Progenitor cell of endocrine pancreas (in vitro differentiated cells): ENCODE measurements at regions not wholly inside any gene's neighbourhood (a gene's known extent, or its start where the extent isn't known, plus 50 kb on each side); places are given as distances from the start of the nearest gene placed in this dataset.

Source experiments
- DNase-seq: peaks from one replicate; pipeline ENCODE4 v3.0.0; 2021; ENCODE audit warnings: low spot score; ENCODE audit not compliant: unreplicated experiment
- H3K27ac Mint-ChIP-seq: 2 replicates; pipeline ENCODE4 v1.8.0; 2021; ENCODE audit warnings: mild to moderate bottlenecking, moderate library complexity, mixed read lengths
- H3K27me3 Mint-ChIP-seq: 2 replicates; pipeline ENCODE4 v1.8.0; 2021; ENCODE audit warnings: mixed read lengths
- H3K36me3 Mint-ChIP-seq: 2 replicates; pipeline ENCODE4 v1.8.0; 2022; ENCODE audit warnings: mixed read lengths; ENCODE audit not compliant: insufficient read depth
- H3K4me1 Mint-ChIP-seq: 2 replicates; pipeline ENCODE4 v1.8.0; 2021; ENCODE audit warnings: low read depth, mixed read lengths
- H3K4me3 Mint-ChIP-seq: 2 replicates; pipeline ENCODE4 v1.8.0; 2021; ENCODE audit warnings: low read depth, mild to moderate bottlenecking, moderate library complexity, mixed read lengths
- H3K9me3 Mint-ChIP-seq: 2 replicates; pipeline ENCODE4 v1.8.0; 2021; ENCODE audit warnings: low read depth, mixed read lengths
- CTCF ChIP-seq: fragments of 200-600 bp; sonication (generic); IDR thresholded peaks from one replicate; pipeline ENCODE4 v1.5.0; 2021; ENCODE audit warnings: antibody characterized with exemption, mild to moderate bottlenecking; ENCODE audit not compliant: unreplicated experiment

GRCh38 chr13:105798541-105798940 is 736.9 kb downstream of the EFNB2 start:
- Mint-ChIP-seq H3K36me3 (no peaks in the 10 kb centered on the region), H3K4me1 (no peaks in the 10 kb centered on the region), H3K4me3 (no peak overlapping the region), H3K27me3 (no peaks in the 10 kb centered on the region), H3K9me3 (no peaks in the 10 kb centered on the region), H3K27ac (no peak overlapping the region)
- DNase-seq = no peak
- TF ChIP-seq CTCF = no peak

- Mint-ChIP-seq H3K36me3 (no peaks in the 10 kb centered on the region), H3K27me3 (no peaks in the 10 kb centered on the region), H3K27ac (no peak overlapping the region), H3K9me3 (peaks cover 2% of the 10 kb centered on the region), H3K4me1 (no peaks in the 10 kb centered on the region), H3K4me3 (no peak overlapping the region)
- TF ChIP-seq CTCF = no peak
- no peak for DNase-seq
These were observed 739.4 kb downstream of the EFNB2 start for GRCh38 chr13:105796081-105796480.

GRCh38 chr13:105790923-105791322 is 744.5 kb downstream of the EFNB2 start:
- H3K4me3 Mint-ChIP-seq = no peak overlapping the region
- no peaks in the 10 kb centered on the region for H3K36me3 Mint-ChIP-seq
- no peak overlapping the region for H3K27ac Mint-ChIP-seq
- TF ChIP-seq CTCF = no peak
- no peaks in the 10 kb centered on the region for H3K4me1 Mint-ChIP-seq
- H3K27me3 Mint-ChIP-seq = no peaks in the 10 kb centered on the region
- DNase-seq = no peak
- peaks cover 2% of the 10 kb centered on the region for H3K9me3 Mint-ChIP-seq

GRCh38 chr13:105788530-105788929 is 746.9 kb downstream of the EFNB2 start:
- DNase-seq = no peak
- H3K9me3 Mint-ChIP-seq = peaks cover 5% of the 10 kb centered on the region
- no peak overlapping the region for H3K4me3 Mint-ChIP-seq
- no peak overlapping the region for H3K27ac Mint-ChIP-seq
- TF ChIP-seq CTCF = no peak
- H3K27me3 Mint-ChIP-seq = no peaks in the 10 kb centered on the region
- H3K4me1 Mint-ChIP-seq = no peaks in the 10 kb centered on the region
- no peaks in the 10 kb centered on the region for H3K36me3 Mint-ChIP-seq

- no peak for DNase-seq
- H3K4me3 Mint-ChIP-seq = no peak overlapping the region
- no peaks in the 10 kb centered on the region for H3K36me3 Mint-ChIP-seq
- H3K4me1 Mint-ChIP-seq = no peaks in the 10 kb centered on the region
- H3K9me3 Mint-ChIP-seq = peaks cover 4% of the 10 kb centered on the region
- TF ChIP-seq CTCF = no peak
- no peak overlapping the region for H3K27ac Mint-ChIP-seq
- no peaks in the 10 kb centered on the region for H3K27me3 Mint-ChIP-seq
These were observed 747.8 kb downstream of the EFNB2 start for GRCh38 chr13:105787632-105788031.
